ENCODE measurements at regions not wholly inside any gene's neighbourhood (a gene's known extent, or its start where the extent isn't known, plus 50 kb on each side); places are given as distances from the start of the nearest gene placed in this dataset.
"Not testable (repeated sequence)": the region's sequence is repeated elsewhere in the genome, so short reads cannot be mapped to it uniquely, and the experiment has no call there.

GRCh38 chr1:60503266-60503925 is 429.8 kb upstream of the C1orf87 start:
- DNase-seq: no peak

- DNase-seq: no peak
Observed at GRCh38 chr1:60502506-60502905, 428.9 kb upstream of the C1orf87 start.

DNA sequence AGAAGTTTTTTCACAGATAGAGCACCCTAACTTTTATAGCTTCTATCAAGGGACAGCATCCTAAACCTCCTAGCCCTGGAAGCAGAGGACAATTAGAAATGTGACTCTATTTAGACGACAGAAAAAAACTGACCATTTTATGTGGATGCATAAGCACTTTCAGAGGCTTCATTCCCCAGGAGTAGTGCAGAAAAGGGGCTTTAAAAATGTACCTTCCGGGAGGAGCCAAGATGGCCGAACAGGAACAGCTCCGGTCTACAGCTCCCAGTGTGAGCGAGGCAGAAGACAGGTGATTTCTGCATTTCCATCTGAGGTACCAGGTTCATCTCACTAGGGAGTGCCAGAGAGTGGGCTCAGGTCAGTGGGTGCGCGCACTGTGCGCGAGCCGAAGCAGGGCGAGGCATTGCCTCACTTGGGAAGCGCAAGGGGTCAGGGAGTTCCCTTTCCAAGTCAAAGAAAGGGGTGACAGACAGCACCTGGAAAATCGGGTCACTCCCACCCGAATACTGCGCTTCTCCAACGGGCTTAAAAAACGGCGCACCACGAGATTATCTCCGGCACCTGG is 416.4 kb upstream of the C1orf87 start:
- not testable (repeated sequence) for DNase-seq

- no peak for DNase-seq
Observed at GRCh38 chr1:60488847-60489246, 415.3 kb upstream of the C1orf87 start.

DNA sequence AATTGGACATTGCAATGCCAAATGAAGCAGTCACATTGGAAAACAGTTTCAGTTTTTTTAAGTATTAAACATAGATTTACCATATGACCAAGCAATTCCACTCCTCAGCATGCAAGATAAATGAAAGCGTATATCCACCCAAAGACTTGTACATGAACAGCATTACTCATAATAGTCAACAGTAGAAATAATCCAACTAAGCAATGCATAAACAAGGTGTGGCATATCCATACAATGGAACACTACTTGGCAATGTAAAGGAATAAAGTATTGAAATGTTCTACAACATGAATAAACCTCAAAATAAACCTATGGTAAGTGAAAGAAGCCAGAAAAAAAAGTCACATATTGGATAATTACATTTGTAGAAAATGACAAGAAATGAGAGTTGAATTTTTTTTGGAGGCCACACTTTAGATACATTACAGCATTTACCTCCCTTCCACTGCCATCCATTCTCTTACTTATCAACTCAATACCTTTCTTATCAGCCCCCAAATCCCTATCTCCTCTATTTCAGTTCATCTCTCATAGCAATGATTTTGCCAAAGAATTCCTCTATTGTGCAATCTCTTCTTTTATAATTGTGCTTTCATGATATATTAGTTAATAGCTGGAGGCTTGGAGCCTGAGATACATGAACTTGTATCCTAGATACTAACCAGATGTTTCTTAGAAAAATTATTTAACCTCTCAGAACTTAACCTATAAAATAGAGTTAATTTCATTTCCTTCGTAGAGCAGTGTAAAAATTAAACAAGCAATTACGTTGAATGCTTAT is 414.2 kb upstream of the C1orf87 start:
- no peak for DNase-seq

DNA sequence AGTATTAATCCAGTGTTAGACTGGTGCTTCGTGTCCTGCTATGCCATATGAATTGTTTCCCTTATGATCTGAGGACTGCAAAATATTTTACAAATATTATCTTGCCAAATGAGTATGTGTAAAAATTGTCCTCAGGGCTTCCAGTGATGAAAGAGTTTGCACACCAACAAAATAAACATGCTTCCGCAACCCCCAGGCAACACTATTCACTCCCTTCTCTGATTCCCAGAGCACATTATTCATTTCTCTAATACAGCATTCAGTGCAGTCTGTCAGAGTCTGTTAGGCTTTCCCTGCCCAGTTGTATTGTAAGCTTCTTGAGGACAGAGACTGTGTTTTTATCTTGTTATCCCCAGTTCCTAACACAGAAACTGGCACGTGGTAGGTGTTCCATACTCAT is 409.9 kb upstream of the C1orf87 start:
- DNase-seq: no peak

- DNase-seq: peak; percentile 4
Observed at GRCh38 chr1:60470246-60470645, 396.7 kb upstream of the C1orf87 start.

- no peak for DNase-seq
Observed at GRCh38 chr1:60463786-60464185, 390.2 kb upstream of the C1orf87 start.

DNA sequence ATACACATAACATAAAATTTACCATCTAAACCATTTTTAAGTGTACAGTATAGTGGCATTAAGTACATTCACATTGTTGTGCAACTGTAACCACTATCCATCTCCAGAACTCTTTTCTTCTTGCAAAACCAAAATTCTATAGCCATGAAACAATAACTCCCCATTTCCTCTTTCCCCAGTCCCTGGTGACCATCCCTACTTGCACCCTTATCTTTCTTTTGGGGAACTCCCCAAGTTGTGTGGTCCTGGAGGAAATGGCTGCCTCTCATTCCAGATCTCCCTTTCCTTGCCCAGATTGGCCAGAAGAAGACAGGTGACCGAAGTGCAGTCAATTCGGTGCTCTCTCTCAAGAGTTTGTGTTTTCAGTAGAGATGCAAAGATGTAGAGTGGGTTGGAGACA is 389.6 kb upstream of the C1orf87 start:
- no peak for DNase-seq

- no peak for DNase-seq
Observed at GRCh38 chr1:60461925-60462595, 388.5 kb upstream of the C1orf87 start.

DNA sequence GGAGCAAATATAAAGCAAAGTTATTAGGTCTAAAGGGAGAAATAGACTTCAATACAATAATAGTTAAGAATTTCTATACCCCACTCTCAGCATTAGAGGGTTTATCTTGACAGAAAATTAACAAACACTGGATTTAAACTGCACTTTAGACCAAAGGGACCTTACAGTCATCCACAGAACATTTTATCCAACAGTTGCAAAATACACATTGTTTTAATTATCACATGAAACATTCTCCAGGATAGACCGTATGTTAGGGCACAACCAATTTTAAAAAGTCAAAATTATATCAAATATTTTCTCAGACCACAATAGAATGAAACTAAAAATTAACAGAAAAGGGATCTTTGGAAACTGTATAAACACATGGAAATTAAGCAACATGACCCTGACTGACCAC is 384.5 kb upstream of the C1orf87 start:
- DNase-seq: no peak

DNA sequence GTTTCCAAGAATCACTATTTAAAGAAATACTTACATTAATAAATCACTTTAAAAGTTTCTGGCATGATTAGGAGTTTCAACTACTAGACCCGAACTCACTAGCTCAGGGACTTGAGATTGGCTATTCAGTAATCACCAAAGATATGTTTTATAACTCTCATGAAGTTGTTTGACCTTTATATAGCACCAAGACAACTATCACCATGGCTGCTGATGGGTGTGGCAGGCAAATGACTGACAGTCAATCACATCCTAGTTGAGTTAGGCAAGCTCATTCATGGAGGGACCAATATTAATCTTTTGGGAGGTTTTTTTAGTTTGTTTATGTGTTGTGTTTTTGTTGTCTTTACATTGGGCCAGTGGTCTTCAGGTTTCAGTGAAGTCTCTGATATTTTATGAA is 376.3 kb upstream of the C1orf87 start:
- DNase-seq: no peak

DNA sequence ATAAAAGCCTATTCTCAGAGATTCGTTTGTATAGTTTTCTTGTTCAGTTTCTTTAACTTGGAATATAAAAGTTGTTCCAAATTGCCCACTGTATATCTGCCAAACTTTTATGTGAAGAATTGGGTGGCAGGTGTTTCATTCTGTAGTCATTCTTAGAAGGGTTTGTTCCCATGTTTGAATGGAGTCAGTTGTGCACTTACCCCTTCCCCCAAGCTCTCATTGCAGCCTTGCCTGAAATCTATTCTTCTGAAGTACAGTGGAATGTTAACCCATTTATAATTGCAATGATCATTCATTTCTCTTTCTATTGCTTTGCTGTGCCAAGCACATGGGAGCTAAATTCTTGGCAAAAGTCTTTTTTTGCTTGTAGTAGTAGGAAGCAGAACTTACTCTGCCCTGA is 375.3 kb upstream of the C1orf87 start:
- no peak for DNase-seq

GRCh38 chr1:60444680-60445079 is 371.1 kb upstream of the C1orf87 start:
- no peak for DNase-seq

DNA sequence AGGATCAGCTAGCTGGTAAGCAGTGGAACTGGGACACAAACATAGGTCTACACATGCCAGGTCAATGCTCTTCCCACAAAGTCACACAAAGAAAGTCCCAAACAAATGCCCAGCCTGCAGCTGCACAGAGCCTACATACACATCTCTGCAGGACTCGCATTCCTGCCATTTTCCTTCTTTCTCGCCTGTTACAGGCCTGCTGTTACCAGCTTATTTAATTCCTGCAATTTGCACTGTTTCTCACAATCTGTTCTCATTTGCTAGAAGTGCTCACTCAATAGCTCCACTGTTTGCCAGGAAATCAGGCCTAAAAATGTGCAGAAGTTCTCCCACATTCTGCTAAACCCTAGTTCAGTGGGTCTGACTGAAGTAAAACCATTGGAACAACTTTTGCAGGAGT is 362.6 kb upstream of the C1orf87 start:
- DNase-seq: no peak

DNA sequence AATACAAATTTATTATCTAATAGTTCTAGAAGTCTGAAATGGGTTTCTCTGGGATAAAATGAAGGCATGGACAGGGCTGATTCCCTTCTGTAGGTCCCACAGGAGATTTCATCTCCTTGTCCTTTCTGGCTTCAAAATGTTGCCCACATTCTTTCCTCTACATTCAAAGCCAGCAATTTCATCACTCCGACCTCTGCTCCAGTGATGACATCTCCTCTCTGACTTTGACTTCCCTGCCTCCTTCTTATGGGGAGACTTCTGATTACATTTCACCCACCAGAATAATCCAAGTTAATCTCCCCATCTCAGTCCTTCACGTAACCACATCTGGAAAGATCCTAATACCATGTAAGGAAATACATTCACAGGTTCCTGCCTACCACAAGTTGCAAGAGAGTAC is 358.0 kb upstream of the C1orf87 start:
- DNase-seq: no peak

DNA sequence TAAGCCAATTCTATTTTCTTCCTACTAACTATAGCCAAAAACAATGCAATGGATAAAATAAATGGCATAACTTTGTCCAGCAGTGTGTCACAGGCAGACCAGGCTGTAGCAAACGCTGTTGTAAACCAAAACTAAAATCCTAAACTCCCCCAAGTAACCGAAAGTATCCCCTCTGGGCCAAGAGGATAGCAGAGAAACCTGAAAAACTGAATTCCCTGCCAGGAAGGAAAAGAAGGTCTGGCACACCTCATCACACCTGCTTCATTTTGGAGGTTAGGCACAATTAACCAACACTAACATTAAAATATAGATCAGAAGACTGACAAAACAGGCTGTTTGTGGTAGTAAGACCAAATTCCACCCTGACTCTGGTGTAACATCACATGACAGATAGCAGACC is 356.8 kb upstream of the C1orf87 start:
- DNase-seq: no peak

- DNase-seq: no peak
Observed at GRCh38 chr1:60428127-60428526, 354.6 kb upstream of the C1orf87 start.

DNA sequence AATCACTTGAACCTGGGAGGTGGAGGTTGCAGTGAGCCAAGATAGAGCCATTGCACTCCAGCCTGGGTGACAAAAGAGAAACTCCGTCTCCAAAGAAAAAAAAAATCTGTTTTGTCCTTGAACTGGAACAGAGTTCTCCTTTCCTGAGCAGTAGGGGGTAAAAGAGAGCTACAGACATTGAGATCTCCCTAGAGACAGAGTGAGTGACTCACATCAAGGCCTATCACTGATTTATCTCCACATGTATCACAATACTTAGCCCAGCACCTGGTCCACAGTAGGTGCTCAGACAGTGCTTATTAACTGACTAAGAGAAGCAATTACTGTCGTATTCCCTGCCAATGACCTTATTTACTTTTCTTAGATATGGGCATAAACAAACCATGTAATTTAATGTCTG is 354.1 kb upstream of the C1orf87 start:
- no peak for DNase-seq

- no peak for DNase-seq
Observed at GRCh38 chr1:60427194-60427593, 353.6 kb upstream of the C1orf87 start.

DNA sequence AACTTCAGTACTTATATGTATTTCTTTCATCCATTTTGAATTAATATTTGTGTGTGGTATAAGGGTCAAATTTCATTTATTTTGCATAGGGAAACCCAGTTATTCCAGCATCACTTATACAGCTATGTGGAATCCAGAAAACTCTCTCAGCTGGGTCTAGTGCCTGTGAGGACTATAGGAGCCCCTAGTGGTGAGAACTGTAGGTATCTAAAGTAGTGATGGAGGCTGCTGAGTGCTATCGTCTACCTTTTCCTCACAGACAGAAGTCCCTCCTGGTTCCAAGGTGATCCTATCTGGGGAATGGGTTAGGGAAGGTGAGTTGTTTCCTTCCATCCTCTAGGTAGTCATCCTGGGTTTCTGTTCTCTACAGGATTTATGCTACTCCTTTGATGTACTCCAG is 352.0 kb upstream of the C1orf87 start:
- no peak for DNase-seq

DNA sequence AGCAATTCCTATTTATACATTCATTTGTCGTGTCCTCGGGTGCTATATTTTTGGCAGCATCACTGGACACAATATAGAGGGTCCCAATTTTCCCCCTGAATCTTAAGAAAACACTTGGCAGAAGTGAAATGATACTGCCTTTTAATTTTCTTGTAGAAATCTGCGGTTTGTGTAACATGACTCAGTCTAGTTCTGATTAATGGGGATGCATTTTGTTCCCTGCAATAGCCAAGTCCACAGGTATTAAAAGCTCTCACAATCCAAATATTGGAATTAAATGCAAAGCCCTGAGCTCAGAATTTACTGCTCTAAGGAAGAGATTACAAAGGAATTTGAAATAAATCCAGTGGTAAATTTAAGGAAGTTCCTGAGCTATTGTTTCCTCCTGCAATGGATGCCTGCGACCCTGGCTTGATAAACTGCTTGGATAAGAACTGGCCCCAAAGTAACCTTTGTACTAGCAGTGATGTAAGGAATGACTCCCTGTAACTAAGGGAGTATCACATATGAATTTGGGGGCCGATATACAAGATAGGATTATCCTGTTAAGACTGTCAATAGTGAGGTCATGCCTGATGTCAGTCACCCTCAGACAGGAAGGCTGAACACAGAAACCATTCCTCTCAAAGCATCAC is 349.7 kb upstream of the C1orf87 start:
- DNase-seq: peak; percentile 9

- DNase-seq: no peak
Observed at GRCh38 chr1:60421965-60422364, 348.4 kb upstream of the C1orf87 start.
